HG02759 (cell line): ENCODE measurements at regions not wholly inside any gene's neighbourhood (a gene's known extent, or its start where the extent isn't known, plus 50 kb on each side); places are given as distances from the start of the nearest gene placed in this dataset.
"Not testable (repeated sequence)": the region's sequence is repeated elsewhere in the genome, so short reads cannot be mapped to it uniquely, and the experiment has no call there.

ENCODE experiments used
- ATAC-seq: cut with Tn5 transposase; IDR thresholded peaks from one replicate; pipeline ENCODE4 v1.9.1; 2021; ENCODE audit warnings: mild to moderate bottlenecking, moderate library complexity; ENCODE audit not compliant: unreplicated experiment

DNA sequence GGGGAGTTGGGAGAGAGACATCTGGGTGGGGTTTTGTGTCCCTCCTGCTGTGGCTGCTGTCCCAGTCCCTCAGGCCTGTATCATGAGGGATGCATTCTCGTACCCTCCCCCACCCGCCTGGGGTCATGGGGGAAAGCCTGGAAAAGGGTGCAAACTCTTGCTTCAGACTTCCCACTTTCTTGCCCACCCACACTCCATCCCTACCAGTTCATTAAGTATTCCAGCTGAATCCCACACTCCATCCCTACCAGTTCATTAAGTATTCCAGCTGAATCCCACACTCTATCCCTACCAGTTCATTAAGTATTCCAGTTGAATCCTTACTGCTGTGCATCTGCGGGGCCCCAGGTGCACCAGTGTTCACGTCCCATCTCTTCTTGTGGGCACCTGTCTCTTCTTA, 116.3 kb downstream of the ACAA2 start:
- no peak for ATAC-seq

DNA sequence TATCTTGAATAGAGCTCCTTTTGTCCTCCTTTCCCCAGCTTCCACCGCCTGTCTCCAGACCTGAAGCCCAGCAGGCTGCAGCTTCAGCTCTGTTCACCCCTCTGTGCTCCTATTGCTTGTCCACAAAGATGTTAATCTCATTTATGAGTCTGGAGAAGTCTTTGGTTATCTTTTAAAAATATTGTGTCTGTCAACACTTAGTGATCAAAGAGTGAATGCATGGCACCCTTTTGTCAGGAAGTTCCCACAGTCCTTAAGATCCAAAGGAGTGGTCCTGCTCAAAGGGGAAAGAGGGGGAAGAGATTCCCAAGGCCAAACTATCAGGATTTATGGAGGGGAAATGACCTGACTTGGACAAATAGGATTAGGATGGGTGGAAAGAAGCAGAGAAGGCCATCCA, 118.9 kb downstream of the ACAA2 start:
- ATAC-seq = no peak

DNA sequence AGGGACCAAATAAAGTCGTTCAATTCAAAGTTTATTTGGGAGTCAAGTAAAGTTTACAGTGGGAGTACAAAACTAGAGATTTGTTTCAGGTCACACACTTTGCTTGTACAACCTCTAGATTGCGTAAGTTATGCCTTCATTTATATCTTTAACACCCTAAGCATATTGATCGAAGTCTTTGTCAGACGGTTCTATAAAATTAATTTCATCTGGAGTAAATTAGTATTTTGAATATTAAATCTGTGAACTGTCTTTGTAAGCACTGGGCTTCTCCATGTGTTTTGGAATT, 119.7 kb downstream of the ACAA2 start:
- no peak for ATAC-seq

DNA sequence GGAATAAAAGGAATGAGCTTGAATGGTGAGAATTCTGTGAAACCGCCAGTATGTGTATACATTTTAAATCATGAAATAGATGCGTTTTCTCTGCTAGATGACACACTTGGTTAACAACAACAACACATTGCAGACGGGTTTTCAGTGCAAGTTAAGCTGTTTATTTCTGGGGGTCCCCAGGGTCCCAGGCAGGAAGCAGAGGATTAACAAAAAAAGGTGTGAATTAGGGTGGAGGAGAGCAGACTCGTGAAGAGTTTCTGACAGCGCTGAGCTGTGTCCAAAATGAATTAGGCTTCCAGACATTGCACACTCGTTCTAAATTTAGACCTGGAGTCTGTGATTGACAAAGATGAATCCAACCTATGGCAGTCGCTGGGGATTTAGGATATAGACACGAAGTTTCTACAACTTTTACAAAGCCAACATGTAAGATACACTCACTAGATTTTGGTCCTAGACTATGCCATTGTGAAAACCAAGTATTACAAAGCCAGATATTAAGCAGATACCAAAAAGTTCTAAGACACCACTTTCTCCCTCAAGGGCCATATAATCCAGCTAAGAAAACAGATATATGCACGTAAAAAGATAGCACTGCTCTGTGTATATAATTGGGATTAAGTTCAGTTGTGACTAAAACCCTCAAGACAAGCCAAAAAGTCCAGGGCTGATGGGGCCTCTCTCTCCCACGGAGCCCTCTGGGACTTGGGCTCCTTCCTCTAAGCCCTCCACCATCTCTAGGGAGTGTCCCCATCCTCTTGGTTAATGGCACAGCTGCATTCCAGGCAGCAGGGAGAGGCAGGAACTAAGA, 120.2 kb downstream of the ACAA2 start:
- ATAC-seq = no peak

DNA sequence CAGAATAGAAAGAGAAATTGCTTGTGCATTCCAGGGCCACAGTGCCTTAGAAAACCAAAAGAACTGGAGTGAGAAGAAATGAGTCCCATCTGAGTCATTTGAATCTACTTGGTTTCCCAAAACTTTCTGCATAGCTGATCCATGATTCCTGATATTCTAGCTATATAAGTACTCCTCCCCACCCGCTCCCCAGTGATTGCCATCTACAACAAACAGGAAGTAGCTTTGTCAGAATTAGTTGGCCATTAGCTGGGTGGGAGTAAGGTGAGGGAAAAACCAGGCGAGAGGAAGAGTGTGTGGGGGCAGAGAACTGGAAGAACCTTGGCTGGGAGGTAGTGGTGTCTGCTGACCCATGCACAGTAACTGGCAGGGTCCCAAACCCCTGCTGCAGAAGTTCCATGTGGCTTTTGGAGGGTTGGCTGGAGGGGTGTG, 122.1 kb downstream of the ACAA2 start:
- ATAC-seq = no peak

DNA sequence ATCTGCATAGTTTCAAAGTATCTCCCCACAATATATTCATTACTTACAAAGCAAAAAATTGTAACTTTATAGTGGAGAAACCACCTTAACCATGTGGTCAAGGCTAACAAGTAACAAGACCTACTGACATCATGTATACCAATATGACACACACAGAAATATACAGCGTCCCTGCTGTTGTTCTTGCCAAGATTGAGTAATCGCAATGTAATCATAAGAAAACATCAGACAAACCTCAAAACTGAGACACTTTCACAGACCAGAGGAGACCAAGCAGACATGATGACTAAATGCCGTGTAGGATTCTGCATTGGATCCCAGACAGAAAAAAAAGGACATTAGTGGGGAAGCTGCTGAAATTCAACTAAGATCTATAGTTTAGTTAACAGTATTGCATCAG, 123.0 kb downstream of the ACAA2 start:
- no peak for ATAC-seq

DNA sequence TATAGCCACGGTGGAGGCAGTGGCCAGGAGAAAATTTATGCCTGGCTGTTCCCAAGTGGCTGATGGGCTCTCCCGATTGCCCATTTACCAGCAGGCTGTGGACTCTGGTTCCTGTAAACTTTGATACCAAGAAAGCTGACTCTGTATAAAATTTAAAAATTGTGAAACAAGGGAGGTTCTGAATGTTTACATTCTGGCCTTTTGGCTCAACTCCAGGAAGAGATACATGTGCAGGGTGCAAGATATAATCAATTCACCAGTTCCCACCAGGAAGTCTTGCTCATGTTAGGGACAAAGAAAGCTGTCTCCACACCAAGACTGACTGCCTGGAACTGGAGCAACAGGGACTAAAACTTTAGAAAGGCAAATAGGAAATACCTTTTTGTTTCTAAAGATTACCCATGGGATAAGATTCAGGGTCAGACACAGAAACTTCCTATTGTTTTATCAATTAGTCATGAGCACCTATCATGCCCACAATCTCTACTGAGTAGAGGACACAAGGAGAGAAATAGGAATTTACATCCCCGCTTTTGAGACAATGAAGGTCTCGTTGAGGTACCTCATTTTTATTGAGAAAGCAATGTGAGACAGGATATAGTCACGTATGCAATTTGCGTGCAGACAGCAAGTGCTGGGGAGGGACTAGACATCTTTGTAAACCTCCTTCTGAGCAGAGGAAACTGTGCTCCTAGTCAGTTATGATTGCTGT, 123.5 kb downstream of the LIPG start:
- no peak for ATAC-seq

DNA sequence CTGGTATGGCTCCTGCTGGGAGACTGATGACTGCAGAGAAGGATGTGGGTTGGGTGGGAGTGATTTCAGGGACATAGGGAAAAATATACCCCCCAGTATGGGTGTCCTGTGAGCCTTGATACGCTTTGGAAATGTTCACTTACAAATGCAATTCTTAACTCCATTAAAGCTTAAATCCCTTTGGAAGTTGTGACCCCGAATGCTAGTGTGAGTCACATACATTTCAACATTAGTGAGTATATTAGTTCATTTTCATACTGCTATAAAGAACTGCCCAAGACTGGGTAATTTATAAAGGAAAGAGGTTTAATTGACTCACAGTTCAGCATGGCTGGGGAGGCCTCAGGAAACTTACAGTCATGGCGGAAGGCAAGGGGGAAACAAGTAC, 120.9 kb downstream of the LIPG start:
- not testable (repeated sequence) for ATAC-seq

DNA sequence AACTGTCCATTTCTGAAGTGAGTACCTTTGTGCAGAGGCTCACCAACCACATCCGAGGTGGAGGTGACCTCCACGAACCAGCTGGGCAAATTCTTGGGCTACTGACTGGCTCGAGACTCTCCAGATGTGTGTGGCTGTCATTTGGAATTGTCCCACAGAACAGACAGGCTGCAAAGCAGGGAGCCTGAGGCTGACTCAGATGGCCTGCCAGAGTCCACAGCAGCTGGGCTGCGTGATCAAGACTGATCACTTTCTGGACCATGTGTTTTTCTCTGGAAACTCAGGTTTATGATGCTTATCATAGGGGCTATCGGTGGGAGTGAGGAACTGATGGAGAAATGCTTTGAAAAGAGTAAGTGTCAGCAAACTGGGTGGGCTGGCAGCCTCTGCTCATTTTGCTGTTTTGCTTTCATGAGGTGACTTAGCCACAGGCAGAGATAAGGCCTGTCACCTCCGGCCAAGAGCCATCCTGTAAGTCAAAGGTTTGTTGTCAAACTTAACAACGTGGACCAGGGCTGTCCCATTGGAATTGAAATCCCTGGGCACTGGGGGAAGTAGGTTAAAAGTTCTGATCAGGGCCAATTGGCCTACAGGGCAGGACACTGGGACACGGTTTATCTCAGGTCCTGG, 120.4 kb downstream of the LIPG start:
- ATAC-seq = no peak

DNA sequence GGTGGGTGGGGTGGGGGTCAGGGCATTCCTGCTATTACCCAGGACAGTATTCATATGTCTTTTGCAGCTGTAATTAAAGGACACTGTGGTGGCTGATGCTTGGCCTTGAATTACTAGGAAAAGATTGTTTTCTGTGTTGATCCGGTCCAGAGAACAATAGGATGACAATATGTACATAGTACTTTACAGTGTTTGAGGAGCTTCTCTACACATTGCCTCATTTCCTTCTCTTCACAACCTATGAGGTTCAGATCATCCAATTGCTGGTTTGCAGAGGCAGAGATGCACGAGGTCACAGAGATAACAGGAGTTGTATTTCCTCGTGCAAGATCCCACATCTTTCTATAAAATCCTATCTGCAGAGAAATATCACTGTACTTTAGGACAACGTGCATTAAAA, 119.5 kb downstream of the LIPG start:
- no peak for ATAC-seq

DNA sequence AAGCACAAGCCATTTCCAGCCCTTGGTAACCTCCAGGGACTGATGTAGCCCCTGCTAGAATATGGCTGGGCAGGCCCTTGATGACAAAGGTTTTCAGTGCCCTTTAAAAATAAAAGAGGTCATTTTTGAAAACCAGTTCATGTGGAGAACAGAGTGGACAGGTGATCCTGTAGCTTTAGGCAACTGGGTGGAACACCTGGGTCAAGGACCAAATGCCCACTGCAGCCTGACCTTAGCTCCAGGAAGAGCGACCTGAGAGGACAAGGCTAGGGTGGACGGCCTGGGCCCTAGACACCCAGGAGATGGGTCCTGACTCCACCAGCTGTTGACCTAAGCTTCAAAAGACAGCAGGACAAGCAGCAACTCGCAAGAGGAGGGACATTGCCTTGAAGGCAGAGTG, 116.6 kb downstream of the LIPG start:
- no peak for ATAC-seq

DNA sequence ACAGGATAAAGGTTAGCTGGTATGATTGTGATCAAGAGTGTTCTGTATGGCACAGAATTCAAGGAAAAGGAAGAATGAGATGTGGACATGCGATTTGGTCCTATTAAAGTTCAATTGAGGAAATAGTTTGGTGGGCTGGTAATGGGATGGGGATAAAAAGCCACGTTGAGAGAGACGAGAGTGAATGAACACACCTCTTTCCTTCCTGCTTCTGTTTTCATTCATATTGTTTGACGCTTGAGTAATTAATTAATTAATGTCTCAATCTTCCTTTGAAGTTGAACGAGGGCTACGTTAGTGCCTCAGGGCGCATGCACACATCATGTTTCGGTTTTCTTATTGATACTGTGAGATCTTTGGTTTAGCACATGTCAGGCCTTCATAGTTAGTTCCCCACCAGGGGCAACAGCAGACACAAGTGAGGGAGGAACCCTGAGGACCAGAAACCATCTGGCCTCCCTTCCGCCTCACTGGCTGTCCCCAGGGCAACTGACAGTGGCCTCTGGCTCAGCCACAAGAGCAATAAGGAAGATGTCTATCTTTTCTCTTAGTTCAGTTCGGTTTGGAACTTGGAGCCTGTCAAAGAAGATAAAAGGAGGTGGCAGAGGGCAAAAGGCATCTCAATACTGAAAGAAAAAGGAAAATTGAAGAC, 116.0 kb downstream of the LIPG start:
- peak; percentile 75 for ATAC-seq

DNA sequence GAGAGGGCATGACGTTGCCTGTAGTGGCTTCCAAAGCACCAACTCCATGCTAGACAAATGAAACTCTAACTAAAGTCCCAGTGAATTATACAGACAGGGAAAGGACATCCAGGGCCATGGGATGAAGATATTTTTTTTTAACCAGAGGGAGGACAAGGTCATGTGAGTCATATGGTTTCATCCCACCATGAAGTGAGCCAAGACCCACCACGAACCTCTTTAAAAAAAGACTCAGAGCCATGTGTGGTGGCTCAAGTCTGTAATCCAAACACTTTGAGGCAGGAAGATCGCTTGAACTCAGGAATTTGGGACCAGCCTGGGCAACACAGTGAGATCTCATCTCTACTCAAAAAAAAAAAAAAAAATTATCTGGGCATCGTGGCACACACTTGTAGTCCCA, 115.2 kb downstream of the LIPG start:
- no peak for ATAC-seq

DNA sequence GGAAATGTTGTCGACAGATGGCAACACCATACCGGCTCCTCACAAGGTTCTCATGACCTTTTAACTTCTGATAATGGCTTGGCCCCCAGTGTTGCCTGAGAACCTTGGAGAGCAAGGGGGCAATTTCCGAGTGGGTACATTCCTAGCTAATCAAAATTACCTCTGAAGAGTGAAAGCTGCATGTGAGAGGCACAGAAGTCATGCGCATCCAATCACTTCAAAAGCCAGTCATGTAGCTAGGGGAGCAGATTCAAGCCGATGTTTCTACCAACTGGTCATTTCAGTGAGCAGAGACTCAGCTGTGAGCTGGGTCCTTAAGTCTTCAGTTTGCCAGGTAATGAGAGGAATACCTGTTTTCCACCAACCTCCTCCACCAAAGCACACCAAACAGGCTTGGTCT, 111.4 kb downstream of the LIPG start:
- ATAC-seq = no peak

DNA sequence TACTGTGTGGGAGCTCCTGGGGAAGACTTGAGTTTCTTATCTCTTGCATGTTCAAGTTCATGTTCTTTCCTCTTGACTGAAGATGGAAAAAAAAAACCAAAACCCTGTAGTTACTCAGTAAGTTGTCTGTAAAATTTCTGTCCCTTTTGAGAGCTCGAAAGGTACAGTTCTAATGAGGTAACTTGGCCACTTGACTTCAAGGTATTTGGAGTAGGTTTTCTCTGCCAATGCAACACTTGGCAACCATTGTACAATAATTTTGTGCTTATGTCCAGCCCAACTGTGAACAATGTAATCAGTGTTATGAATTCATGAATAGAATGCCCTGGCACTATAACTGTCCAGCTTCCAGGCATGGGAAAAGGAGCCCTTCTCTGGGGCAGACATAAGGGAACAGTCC, 111.0 kb downstream of the LIPG start:
- ATAC-seq = no peak

DNA sequence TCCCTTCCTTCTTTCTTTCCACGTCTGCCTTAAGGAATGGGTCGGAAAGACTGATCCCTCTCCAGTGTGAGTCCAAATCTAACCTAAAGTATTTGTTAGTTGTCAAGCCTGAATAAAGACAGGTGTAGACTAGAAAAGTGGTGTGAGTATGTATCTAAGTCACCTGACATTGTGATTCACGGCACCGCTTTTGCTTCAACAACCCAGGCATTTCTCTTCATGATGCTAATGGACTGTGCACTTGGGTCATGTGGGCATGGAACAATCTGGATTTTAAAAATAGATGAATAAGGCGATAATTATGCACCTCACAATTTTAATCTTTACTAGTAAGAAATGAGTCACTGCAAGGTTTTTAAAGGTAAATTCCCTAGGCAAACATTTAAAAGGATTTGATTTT, 107.5 kb downstream of the LIPG start:
- ATAC-seq = no peak

DNA sequence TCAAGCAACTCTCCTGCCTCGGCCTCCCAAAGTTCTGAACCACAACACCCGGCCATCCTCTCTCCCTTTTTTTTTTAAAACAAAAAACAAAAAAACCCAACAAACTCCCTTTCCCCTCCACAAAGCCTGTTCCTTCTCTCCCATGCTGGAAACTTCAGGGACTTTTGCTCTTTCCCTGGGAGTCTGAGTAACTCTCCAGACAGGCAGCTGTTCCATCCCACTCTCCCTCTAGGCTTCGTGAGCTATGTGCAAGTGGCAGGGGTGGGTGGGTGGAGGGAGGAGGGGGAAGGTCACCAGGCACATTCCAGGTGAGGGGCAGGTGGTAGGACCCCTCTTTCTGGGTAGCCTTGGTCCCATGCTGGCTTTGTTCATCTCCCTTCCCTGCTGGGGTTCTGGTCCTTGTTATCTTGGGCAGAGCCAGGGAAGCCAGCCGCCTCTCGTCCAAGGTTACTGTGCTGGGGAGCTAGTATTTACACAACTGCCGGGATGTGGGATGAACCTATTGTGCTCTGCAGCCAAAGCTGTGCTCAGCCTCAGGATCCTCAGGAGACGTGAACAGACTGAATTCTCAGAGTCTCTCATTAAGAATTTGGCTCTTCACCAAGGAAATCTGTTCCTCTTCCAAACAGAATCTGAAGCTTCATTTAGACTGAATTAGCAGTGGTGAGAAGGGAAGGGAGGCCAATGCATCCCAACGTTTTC, 106.9 kb downstream of the LIPG start:
- ATAC-seq = no peak

DNA sequence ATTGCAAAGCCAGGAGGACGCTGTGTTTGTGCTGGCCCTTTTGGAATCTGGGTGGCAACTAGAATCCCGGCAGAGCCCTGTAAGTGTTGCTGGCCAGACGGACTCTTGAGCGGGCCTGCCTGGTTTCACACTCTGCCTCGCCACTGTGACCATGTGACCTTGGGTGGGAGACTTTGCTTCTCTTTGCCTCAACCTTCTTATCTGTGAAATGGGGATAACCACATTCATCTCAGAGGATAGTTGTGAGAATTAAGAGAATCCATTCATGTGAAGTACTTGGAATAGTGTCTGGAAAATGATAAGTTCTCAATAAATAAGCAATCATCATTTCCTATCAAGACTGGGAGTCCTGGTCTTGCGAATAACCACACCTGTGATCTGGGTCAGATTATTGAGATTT, 105.6 kb downstream of the LIPG start:
- no peak for ATAC-seq

DNA sequence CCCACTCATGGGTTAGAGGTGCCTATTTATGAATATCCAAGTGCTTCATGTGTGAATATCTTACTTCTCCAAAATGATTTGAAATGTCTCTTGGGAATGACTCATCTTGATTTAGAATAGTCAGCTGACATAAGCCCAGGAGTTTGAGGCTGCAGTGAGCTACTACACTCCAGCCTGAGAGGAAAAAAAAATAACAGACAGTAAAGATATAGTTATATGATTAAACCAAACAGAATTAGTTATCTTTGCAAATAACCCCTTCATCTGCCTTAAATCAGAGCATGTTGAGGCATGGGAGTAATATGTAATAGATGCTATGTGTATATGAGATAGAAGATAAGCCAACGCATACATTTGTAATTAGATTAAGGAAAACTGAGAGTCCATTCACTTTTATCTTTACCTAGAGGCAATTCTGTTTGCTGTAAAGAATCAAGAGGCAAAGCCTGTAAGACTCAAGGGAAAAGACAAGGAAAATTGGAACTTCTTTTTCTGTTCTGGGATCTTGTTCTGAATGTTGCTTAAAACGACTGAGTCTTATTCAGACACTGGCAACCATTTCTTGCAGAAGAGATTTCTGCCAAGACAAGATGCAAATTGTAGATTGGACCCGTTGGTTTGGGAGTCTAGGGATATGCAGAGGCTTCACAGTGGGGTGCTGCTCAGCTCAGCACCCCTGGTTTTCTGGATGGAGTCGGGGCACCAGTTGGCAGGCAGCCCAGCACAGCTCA, 104.4 kb downstream of the LIPG start:
- ATAC-seq = no peak
